ENCODE measurements at regions not wholly inside any gene's neighbourhood (a gene's known extent, or its start where the extent isn't known, plus 50 kb on each side); places are given as distances from the start of the nearest gene placed in this dataset.

GRCh38 chrX:55169782-55170181 is 50.4 kb upstream of the PAGE5 start:
- Mint-ChIP-seq H3K27me3 (no peaks in the 10 kb centered on the region), H3K36me3 (ENCODE audit: low read depth) (no peaks in the 10 kb centered on the region), H3K4me1 (no peaks in the 10 kb centered on the region), H3K4me3 (no peak overlapping the region), H3K27ac (no peak overlapping the region)
- no peak for ATAC-seq
- no peaks in the 10 kb centered on the region for H3K9me3 ChIP-seq (ENCODE audit: control insufficient read depth, low read length, poor library complexity, severe bottlenecking)
- DNase-seq: no peak

All from T-helper 17 cell (primary cell).